GM19395 (cell line): ENCODE measurements at regions not wholly inside any gene's neighbourhood (a gene's known extent, or its start where the extent isn't known, plus 50 kb on each side); places are given as distances from the start of the nearest gene placed in this dataset.
A peak's percentile ranks its signal among the peaks of the same experiment; 100 is the strongest.

Source experiments
- ATAC-seq: cut with Tn5 transposase; IDR thresholded peaks from one replicate; pipeline ENCODE4 v1.9.1; 2021; ENCODE audit warnings: mild to moderate bottlenecking, moderate library complexity; ENCODE audit not compliant: unreplicated experiment

DNA sequence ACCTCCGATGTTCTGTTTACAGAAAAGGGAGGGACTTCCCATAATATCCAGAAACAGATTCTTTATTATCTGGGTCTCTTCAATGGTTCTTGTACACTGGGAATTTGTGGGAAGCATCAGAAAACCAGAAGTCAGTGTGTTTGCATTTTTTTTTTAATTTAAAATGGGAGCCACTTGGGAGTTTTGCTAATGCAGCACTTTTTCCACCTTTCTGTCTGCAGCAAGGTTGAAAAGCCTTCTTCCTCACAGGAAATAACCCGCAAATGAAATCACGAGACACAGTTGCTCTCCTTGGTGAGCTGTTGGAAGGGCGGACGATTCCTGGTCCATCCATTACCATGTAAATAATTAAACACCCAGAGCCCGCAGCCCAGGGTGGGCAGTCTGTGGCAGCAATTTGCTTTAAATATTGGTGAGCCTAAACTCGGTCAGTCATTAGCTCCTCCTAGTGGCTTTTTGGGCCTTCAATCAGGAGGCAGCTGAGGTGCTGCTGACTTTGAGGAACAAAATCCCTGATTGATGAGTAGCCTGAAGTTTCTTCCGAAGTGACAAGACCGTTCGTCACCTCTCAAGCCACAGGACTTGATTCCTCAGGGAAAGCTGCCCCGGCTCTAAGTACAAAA lies 471.5 kb downstream of the EPHA4 start:
- ATAC-seq = no peak

DNA sequence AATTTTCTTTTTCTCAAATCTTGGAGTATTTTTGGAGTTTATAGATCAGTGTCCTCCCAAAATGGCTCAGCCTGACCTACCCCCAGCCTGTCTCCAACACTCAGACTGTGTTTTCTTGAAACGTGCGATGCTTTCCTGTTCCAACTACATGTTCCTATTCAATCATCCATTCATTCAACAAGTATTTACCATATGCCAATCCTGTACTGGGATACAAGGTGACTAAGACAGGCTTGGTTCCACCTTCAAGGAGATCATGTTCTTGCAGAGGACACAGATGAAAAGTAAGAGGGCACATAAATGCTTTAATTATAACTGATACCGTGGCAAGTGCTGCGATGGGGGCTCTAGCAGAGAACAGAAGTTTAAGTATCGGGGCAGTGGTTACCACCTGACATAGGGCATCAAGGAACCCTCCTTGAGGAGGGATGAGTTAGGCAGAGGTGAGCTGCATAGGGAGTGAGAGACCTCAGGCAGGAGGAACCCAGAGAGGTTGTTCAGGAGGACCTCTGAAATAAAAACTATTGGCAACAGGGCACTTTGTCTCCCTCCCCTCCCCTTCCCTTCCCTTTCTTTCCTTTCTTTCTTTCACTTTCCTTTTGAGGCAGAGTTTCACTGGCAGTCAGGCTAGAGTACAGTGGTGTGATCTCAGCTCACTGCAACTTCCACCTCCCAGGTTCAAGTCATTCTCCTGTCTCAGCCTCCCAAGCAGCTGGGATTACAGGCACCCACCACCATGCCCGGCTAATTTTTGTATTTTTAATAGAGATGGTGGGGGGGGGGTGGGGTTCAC lies 469.0 kb downstream of the EPHA4 start:
- ATAC-seq = peak; percentile 71

- ATAC-seq = no peak
These were observed 468.2 kb downstream of the EPHA4 start for GRCh38 chr2:221103930-221104329.

GRCh38 chr2:221104361-221104811 lies 467.7 kb downstream of the EPHA4 start:
- no peak for ATAC-seq

DNA sequence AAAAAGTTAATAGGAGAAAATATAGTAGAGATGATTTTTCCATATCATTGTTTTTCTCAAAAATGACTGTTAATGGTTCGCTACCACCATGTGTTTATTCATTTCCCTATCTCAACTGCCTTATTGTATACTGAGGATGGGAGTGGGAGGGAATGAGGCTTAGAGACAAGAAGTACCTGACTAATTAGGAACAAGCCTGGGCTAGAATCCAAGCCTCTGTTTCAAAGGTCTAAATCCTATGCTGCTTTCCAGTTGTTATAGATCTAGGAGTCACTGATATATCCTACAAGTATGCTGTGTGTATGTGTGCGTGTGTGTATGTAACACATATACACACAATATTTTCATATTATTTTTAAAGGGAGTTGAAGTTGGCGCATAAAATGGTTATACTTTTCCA lies 465.9 kb downstream of the EPHA4 start:
- no peak for ATAC-seq

- ATAC-seq = no peak
These were observed 464.7 kb downstream of the EPHA4 start for GRCh38 chr2:221107424-221107823.

GRCh38 chr2:221109552-221109951 lies 462.6 kb downstream of the EPHA4 start:
- no peak for ATAC-seq

DNA sequence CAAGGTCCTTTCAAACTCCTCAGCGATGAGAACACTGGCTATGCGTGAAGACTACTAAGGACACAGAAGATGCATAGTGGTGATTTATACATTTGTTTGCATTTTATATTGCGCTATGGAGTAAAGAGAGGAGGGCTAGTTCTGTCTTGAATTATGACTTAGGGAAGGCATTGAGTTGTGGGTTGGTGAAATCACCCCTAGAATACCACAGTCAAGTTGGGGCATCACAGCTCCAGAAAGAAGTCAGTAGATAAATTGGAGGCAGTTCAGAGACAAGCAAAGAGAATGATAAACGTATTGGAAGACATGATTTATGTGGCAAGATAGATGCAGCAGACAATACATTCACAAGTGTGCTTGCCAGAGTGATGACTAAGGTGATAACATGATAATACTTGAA lies 460.4 kb downstream of the EPHA4 start:
- ATAC-seq = no peak

DNA sequence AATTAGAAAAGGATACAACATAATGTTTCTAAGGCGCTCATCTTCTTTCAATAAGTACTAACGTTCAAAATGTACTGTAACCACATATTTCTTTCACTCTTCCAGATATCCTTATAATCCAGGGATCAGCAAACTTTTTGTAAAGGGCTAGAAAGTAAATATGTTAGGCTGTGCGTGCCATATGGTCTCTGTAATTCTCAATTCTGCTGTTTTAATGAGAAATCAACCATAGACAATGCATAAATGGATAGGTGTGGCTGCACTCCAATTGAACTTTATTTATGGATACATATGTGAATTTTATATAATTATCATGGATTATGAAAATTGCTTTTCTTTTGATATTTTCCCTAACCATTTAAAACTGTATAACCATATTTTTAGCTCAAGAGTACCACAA lies 459.4 kb downstream of the EPHA4 start:
- ATAC-seq = no peak

- no peak for ATAC-seq
These were observed 456.2 kb downstream of the EPHA4 start for GRCh38 chr2:221115944-221116343.

DNA sequence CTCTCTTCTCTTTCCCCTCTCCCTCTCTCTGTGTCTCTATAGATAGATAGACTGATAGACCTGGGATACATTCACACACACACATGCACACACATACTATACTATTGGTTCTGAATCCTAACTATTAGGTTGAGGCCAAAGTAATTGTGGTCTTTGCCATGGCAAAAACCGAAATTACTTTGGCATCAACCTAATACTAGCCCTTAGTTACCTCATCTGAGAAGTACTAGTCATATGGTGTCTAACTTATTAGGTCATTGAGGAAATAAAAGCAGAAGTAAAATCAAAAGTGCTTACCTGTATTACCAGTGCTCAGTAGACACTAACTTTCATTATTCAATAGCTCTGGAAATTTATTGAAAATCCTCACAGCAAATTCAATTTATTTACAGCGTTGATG lies 451.5 kb downstream of the EPHA4 start:
- peak; percentile 83 for ATAC-seq

DNA sequence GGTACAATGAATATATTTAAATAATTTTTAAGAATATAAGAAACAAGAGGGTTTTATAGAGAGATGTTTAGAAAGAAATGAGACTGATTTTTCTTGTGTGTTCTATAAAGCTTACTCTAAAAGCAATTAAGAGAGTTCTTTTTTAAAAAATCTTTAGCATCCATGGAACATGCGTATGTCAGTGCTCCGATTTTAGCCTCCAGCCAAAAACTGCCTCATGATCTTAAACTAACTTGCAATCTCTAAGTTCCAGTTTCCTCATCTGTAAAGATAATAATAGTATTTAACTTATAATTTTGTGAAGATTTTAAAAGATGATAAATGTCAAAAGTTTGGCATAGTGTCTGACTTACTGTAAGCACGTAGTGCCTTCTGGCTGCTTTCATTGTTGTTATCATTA lies 448.7 kb downstream of the EPHA4 start:
- ATAC-seq = no peak

GRCh38 chr2:221124532-221125240 lies 447.4 kb downstream of the EPHA4 start:
- no peak for ATAC-seq

DNA sequence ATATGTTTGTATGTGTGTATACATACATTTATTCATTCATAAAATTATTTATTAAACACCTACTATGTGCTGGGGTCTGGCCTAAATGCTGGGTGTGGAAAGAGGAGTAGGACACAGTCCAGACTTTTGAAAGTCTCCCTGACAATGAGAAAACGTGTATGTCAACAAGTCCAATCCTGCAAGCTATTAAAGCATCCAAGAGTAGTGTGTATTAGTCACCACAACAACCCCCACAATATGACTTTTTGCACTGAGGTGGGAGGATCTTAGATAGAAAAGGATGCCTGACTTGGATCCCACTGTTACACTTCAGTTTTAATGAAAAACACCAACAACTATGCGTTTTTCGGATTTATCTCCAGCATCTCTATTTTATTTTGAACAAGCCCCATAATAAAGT lies 446.4 kb downstream of the EPHA4 start:
- ATAC-seq = no peak

DNA sequence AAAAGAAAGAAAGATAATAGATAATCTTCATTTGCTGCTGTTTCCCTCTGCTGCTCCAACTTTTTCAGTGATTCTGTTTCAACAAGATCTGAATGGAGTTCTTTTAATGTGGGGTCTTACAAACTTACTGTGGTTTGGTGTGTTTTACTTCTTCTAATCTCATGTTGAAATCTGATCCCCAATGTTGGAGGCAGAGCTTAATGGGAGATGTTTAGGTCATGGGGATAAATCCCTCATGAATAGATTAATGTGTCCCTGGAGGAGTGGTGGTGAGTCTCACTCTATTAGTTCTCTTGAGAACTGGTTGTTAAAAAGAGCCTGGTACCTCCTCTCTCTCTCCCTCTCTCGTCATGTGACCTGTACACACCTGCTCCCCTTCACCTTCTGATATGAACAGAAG lies 442.4 kb downstream of the EPHA4 start:
- no peak for ATAC-seq

GRCh38 chr2:221130431-221130830 lies 441.7 kb downstream of the EPHA4 start:
- ATAC-seq = no peak

DNA sequence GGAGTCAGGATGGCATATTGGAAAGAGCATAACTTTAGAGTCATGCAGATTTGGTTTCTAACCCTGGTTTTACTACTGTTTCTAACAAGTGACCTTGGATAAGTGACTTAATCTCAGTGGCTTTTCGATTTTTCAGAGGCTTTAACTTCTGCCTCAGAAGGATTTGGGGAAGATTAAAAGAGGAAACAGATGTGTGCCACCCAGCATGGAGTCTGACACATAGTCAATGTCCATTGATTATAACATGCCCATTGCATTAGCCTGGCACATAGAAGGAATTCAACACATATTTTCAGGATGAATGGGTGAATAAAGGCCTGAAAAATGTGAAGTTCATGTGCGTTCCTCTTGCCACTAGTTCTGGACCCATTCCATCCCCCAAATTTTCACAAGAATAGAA lies 438.2 kb downstream of the EPHA4 start:
- ATAC-seq = no peak

DNA sequence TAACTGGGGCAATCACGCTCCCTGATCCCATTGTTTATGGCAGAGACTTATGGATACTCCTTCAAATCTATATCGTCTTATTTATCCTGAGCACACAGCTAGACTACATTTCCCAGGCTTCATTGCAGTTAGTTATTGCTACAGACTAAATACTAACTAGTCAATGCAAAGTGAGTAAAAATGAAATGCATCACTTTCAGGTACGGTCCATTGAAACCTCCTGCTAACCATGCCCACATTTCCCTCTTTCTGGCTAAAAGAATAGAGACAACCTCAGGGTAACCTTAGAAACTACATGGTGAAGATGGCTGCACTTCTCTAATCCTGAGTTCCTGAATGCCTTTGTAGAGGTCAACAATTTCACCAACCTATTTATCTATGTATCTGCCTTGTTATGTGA lies 437.4 kb downstream of the EPHA4 start:
- peak; percentile 44 for ATAC-seq

GRCh38 chr2:221135699-221136098 lies 436.4 kb downstream of the EPHA4 start:
- ATAC-seq = no peak

GRCh38 chr2:221137385-221137784 lies 434.7 kb downstream of the EPHA4 start:
- no peak for ATAC-seq

DNA sequence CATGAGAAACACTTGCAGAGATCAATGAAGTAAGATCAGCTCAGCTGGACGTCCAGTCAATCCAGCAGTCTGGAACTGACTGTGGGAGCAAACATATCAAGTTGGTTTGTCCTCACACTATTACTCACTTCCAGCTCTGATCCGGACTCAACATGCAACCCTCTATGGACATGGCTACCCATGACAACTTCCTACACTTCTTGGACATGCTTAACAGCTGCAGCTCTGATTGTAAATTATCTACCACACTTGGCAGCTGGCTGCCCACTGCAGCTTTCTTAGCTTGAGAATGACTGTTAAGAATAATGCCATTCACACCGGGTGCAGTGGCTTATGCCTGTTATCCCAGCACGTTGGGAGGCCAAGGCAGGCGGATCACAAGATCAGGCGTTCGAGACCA lies 429.8 kb downstream of the EPHA4 start:
- no peak for ATAC-seq

GRCh38 chr2:221143231-221143630 lies 428.9 kb downstream of the EPHA4 start:
- no peak for ATAC-seq
